Neural cell (in vitro differentiated cells): ENCODE measurements at regions not wholly inside any gene's neighbourhood (a gene's known extent, or its start where the extent isn't known, plus 50 kb on each side); places are given as distances from the start of the nearest gene placed in this dataset.

Experiments
- CTCF ChIP-seq: fragments of 450-650 bp; IDR thresholded peaks from 2 replicates; pipeline ENCODE4 v1.5.1; 2014; ENCODE audit warnings: antibody characterized with exemption, mild to moderate bottlenecking, moderate library complexity; ENCODE audit not compliant: poor library complexity, severe bottlenecking
- POLR2AphosphoS5 ChIP-seq: IDR thresholded peaks from 2 replicates; pipeline ENCODE4 v1.6.1; 2012

GRCh38 chr4:115272594-115272993 lies 159.2 kb upstream of the NDST4 start:
- TF ChIP-seq CTCF (no peak), POLR2AphosphoS5 (no peak)
